ENCODE measurements at regions not wholly inside any gene's neighbourhood (a gene's known extent, or its start where the extent isn't known, plus 50 kb on each side); places are given as distances from the start of the nearest gene placed in this dataset.

- ATAC-seq (no peak), DNase-seq (no peak)
Measured at GRCh38 chr11:10619131-10619680, 50.7 kb upstream of the LYVE1 start.

GRCh38 chr11:10618490-10618889 lies 50.0 kb upstream of the LYVE1 start:
- no peak for DNase-seq
- no peak for ATAC-seq
